ENCODE measurements at regions not wholly inside any gene's neighbourhood (a gene's known extent, or its start where the extent isn't known, plus 50 kb on each side); places are given as distances from the start of the nearest gene placed in this dataset.

DNA sequence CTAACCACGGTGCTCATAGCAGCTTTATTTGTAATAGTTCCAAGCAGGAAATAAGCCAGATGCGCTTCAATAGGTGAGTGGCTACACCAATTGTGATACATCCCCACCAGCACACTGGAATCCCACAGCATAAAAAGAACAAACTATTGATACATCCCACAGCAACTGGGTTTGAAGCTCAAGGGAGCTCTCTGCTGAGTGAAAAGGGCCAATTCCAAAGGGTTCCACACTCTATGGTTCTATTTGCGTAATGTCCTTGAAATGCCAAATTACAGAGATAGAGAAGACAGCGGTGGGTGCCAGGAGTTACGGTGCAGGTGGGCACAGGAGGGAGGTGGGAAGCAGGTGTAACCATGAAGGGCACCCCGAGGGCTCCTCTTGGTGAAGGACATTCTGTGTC is 155.3 kb upstream of the PPP1R26 start:
- 17% methylated on average over 1 of the region's 6 CpGs; no CpG with 5 or more reads in 1 of the 2 experiments for WGBS, 2 experiments (ENCODE audit: extremely low coverage in 2 of 2, insufficient read length in 1 of 2)
- in situ Hi-C loops (cut with MboI; ENCODE audit: low sequenced_read_pairs) = no loop called here
- DNase-seq = no peak

More for the DNA sequence above, 155.3 kb upstream of the PPP1R26 start:
- Histone ChIP-seq H2BK20ac (ENCODE audit: low read depth, low read length) (no peak overlapping the region), H3K18ac (ENCODE audit: low read depth, low read length) (no peak overlapping the region), H2AK9ac (replicated peaks; ENCODE audit: low read depth, low read length, poor library complexity) (no peak overlapping the region), H4K5ac (ENCODE audit: low read depth, low read length) (no peak overlapping the region), H3K9ac (ENCODE audit: low read depth, low read length) (no peak overlapping the region), H3K9me3 (ENCODE audit: control insufficient read depth, insufficient read depth, low read length) (peaks cover 23% of the 10 kb centered on the region), H3K14ac (replicated peaks; ENCODE audit: low read depth, low read length) (no peak overlapping the region), H4K91ac (ENCODE audit: insufficient read depth, low read depth, low read length) (no peak overlapping the region), H3K27ac (ENCODE audit: insufficient read depth, low read length) (no peak overlapping the region), H3K27me3 (ENCODE audit: control insufficient read depth, insufficient read depth, low read length) (no peaks in the 10 kb centered on the region), H3K4me1 (ENCODE audit: control insufficient read depth, insufficient read depth, low read length) (no peaks in the 10 kb centered on the region), H3K4me3 (ENCODE audit: insufficient read depth, low read depth, low read length) (no peak overlapping the region), H2BK120ac (ENCODE audit: low read depth, low read length) (no peak overlapping the region), H3K56ac (ENCODE audit: extremely low read depth, insufficient read depth, low read length) (no peak overlapping the region), H2AK5ac (ENCODE audit: low read depth, low read length) (no peak overlapping the region), H3K36me3 (ENCODE audit: control insufficient read depth, insufficient read depth, low read length) (no peaks in the 10 kb centered on the region), H2BK15ac (ENCODE audit: low read depth, low read length) (no peak overlapping the region), H3K23ac (ENCODE audit: low read depth, low read length) (no peak overlapping the region), H4K8ac (ENCODE audit: low read depth in 2 of 2, low read length in 2 of 2) (no peak overlapping the region), H3K79me1 (ENCODE audit: low read depth in 1 of 2, low read length in 2 of 2) (no peaks in the 10 kb centered on the region), H3K4ac (ENCODE audit: low read depth, low read length) (no peak overlapping the region), H2BK5ac (ENCODE audit: low read depth, low read length, poor library complexity, severe bottlenecking) (no peak overlapping the region), H2AFZ (replicated peaks; ENCODE audit: low read length, poor library complexity) (no peak overlapping the region), H3K4me2 (ENCODE audit: low read depth, low read length) (no peak overlapping the region), H3K9me1 (ENCODE audit: insufficient read depth, low read length) (no peaks in the 10 kb centered on the region), H4K20me1 (ENCODE audit: insufficient read depth, low read length) (no peaks in the 10 kb centered on the region)
- ChIA-PET CTCF (no interaction called here), POLR2A (ENCODE audit: unreplicated experiment) (no interaction called here)
- no peak for TF ChIP-seq RFX5 (IDR thresholded peaks at IDR 0.05; ENCODE audit: low read depth, low read length)
- TF ChIP-seq MXI1 (IDR thresholded peaks at IDR 0.05; ENCODE audit: borderline replicate concordance, low read depth, low read length) = no peak
- TF ChIP-seq RCOR1 (IDR thresholded peaks at IDR 0.05; ENCODE audit: insufficient replicate concordance, low read length) = no peak
- no peak for TF ChIP-seq NFE2L2 (IDR thresholded peaks at IDR 0.05; ENCODE audit: low read depth, low read length)
- TF ChIP-seq MAFK (IDR thresholded peaks at IDR 0.05; ENCODE audit: low read depth, low read length) = no peak
- BruUV-seq (replicated peaks) = no TSS peak
- dilution Hi-C loops (cut with HindIII; ENCODE audit: low sequenced_read_pairs, unreplicated experiment) (no loop called here), intact Hi-C loops (cut with micrococcal nuclease) (no loop called here)
- ATAC-seq (ENCODE audit: low read depth) = no peak

Data from IMR-90 (cell line).